ENCODE measurements at regions not wholly inside any gene's neighbourhood (a gene's known extent, or its start where the extent isn't known, plus 50 kb on each side); places are given as distances from the start of the nearest gene placed in this dataset.

GRCh38 chr5:8081179-8081578 lies 212.2 kb downstream of the MTRR start:
- TF ChIP-seq CTCF (IDR thresholded peaks at IDR 0.05) (no peak), EZH2 (IDR thresholded peaks at IDR 0.05) (no peak), EZH2phosphoT487 (IDR thresholded peaks at IDR 0.05) (no peak)
